Loucy (cell line): ENCODE measurements at regions not wholly inside any gene's neighbourhood (a gene's known extent, or its start where the extent isn't known, plus 50 kb on each side); places are given as distances from the start of the nearest gene placed in this dataset.

Experiments used
- H2AFZ ChIP-seq: fragments of 200-600 bp; sonication (generic); 2 replicates; pipeline ENCODE4 v1.6.0; 2016; ENCODE audit warnings: antibody characterized with exemption, mild to moderate bottlenecking, low read length, moderate library complexity
- H3F3A ChIP-seq: fragments of 200-600 bp; 2 replicates; pipeline ENCODE4 v1.6.0; 2016; ENCODE audit warnings: antibody characterized with exemption, low read depth, mild to moderate bottlenecking
- H3K27me3 ChIP-seq: fragments of 200-600 bp; sonication (generic); 2 replicates; pipeline ENCODE4 v1.6.1; 2014; ENCODE audit warnings: low read length, mild to moderate bottlenecking; ENCODE audit not compliant: insufficient read depth, poor library complexity, severe bottlenecking
- H3K36me3 ChIP-seq: fragments of 200-600 bp; sonication (generic); 2 replicates; pipeline ENCODE4 v1.6.1; 2016; ENCODE audit warnings: low read length; ENCODE audit not compliant: insufficient read depth
- H3K4me1 ChIP-seq: fragments of 200-600 bp; sonication (generic); 2 replicates; pipeline ENCODE4 v1.5.1; 2014; ENCODE audit warnings: low read length, mild to moderate bottlenecking; ENCODE audit not compliant: insufficient read depth, poor library complexity, severe bottlenecking
- H3K4me2 ChIP-seq: fragments of 200-600 bp; sonication (generic); 2 replicates; pipeline ENCODE4 v1.6.0; 2014; ENCODE audit warnings: antibody characterized with exemption, low read length, low read depth, mild to moderate bottlenecking; ENCODE audit not compliant: poor library complexity, severe bottlenecking
- H3K4me3 ChIP-seq: fragments of 200-600 bp; sonication (generic); 2 replicates; pipeline ENCODE4 v1.5.1; 2014; ENCODE audit warnings: low read length, mild to moderate bottlenecking, mixed read lengths; ENCODE audit not compliant: poor library complexity, severe bottlenecking
- H3K79me2 ChIP-seq: fragments of 200-600 bp; sonication (generic); 2 replicates; pipeline ENCODE4 v1.6.1; 2014; ENCODE audit warnings: low read length; ENCODE audit not compliant: insufficient read depth
- H3K9ac ChIP-seq: fragments of 200-600 bp; sonication (generic); 2 replicates; pipeline ENCODE4 v1.6.0; 2014; ENCODE audit warnings: mild to moderate bottlenecking, low read depth, low read length, moderate library complexity; ENCODE audit not compliant: poor library complexity, severe bottlenecking
- H3K9me2 ChIP-seq: fragments of 200-600 bp; sonication (generic); replicated peaks from 2 replicates; pipeline ENCODE4 v1.6.1; 2016; ENCODE audit warnings: low read depth, low read length, mixed read lengths
- H3K9me3 ChIP-seq: fragments of 200-600 bp; sonication (generic); 2 replicates; pipeline ENCODE4 v1.6.1; 2014; ENCODE audit warnings: mild to moderate bottlenecking, antibody characterized with exemption, low read length, low read depth; ENCODE audit not compliant: insufficient read depth
- H4K20me1 ChIP-seq: fragments of 200-600 bp; sonication (generic); 2 replicates; pipeline ENCODE4 v1.6.0; 2014; ENCODE audit warnings: antibody characterized with exemption, low read length, mild to moderate bottlenecking; ENCODE audit not compliant: insufficient read depth, poor library complexity, severe bottlenecking
- EZH2phosphoT487 ChIP-seq: fragments of 200-600 bp; IDR thresholded peaks from 2 replicates; pipeline ENCODE4 v1.6.1; 2018; ENCODE audit warnings: antibody characterized with exemption, mild to moderate bottlenecking, moderate library complexity, borderline replicate concordance
- TF ChIP-seq, protein P1 (sequence below): fragments of 200-600 bp; sonication (generic); conservative IDR thresholded peaks from 2 replicates; pipeline ENCODE4 v1.5.1; 2014; ENCODE audit warnings: mild to moderate bottlenecking, antibody characterized with exemption, low read length

- Histone ChIP-seq H3K4me3 (no peak overlapping the region), H3K9me3 (no peaks in the 10 kb centered on the region), H3K9ac (no peak overlapping the region), H3K36me3 (no peaks in the 10 kb centered on the region), H3K27me3 (no peaks in the 10 kb centered on the region), H3K4me2 (no peak overlapping the region), H4K20me1 (no peaks in the 10 kb centered on the region), H2AFZ (no peak overlapping the region), H3K4me1 (no peaks in the 10 kb centered on the region), H3K79me2 (no peaks in the 10 kb centered on the region), H3K9me2 (no peaks in the 10 kb centered on the region), H3F3A (no peaks in the 10 kb centered on the region)
- no peak for TF ChIP-seq EZH2phosphoT487
- TF ChIP-seq, protein P1, sequence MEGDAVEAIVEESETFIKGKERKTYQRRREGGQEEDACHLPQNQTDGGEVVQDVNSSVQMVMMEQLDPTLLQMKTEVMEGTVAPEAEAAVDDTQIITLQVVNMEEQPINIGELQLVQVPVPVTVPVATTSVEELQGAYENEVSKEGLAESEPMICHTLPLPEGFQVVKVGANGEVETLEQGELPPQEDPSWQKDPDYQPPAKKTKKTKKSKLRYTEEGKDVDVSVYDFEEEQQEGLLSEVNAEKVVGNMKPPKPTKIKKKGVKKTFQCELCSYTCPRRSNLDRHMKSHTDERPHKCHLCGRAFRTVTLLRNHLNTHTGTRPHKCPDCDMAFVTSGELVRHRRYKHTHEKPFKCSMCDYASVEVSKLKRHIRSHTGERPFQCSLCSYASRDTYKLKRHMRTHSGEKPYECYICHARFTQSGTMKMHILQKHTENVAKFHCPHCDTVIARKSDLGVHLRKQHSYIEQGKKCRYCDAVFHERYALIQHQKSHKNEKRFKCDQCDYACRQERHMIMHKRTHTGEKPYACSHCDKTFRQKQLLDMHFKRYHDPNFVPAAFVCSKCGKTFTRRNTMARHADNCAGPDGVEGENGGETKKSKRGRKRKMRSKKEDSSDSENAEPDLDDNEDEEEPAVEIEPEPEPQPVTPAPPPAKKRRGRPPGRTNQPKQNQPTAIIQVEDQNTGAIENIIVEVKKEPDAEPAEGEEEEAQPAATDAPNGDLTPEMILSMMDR, result no peak
Observed at GRCh38 chr1:14011888-14012287, 311.9 kb downstream of the PRDM2 start.

DNA sequence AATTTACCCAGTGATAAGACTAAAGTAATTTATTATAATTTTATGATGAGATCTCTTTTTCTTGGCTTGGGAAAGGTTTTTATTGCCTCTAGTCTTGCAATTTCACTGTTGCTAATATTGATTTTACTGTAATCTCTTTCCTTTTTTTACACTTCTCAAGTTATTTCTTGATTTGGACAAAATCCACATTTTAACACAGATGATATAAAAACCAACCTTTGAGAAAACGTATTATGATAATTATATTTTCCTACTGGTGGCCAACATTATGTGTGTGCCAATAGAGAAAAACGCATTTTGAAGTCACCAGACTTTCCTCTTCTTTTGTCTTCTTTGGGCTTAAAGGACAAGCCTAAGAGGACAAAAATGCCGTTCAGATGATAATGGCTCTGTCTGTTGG is 314.9 kb downstream of the PRDM2 start:
- no peaks in the 10 kb centered on the region for H3K9me3 ChIP-seq
- H3K9ac ChIP-seq, result no peak overlapping the region
- no peaks in the 10 kb centered on the region for H3K9me2 ChIP-seq
- H3F3A ChIP-seq, result no peaks in the 10 kb centered on the region
- H2AFZ ChIP-seq, result no peak overlapping the region
- no peak overlapping the region for H3K4me3 ChIP-seq
- H3K79me2 ChIP-seq, result no peaks in the 10 kb centered on the region
- H3K4me2 ChIP-seq, result no peak overlapping the region
- H4K20me1 ChIP-seq, result no peaks in the 10 kb centered on the region
- no peaks in the 10 kb centered on the region for H3K36me3 ChIP-seq
- no peaks in the 10 kb centered on the region for H3K4me1 ChIP-seq
- no peak for TF ChIP-seq EZH2phosphoT487
- TF ChIP-seq, protein P1, result no peak
- no peaks in the 10 kb centered on the region for H3K27me3 ChIP-seq

GRCh38 chr1:14015917-14016316 is 315.9 kb downstream of the PRDM2 start:
- TF ChIP-seq, protein P1, result no peak
- TF ChIP-seq EZH2phosphoT487, result no peak
- H4K20me1 ChIP-seq, result no peaks in the 10 kb centered on the region
- H3K4me2 ChIP-seq, result no peak overlapping the region
- no peaks in the 10 kb centered on the region for H3F3A ChIP-seq
- no peaks in the 10 kb centered on the region for H3K9me3 ChIP-seq
- H3K9ac ChIP-seq, result no peak overlapping the region
- H3K79me2 ChIP-seq, result no peaks in the 10 kb centered on the region
- no peaks in the 10 kb centered on the region for H3K27me3 ChIP-seq
- H3K36me3 ChIP-seq, result no peaks in the 10 kb centered on the region
- H3K9me2 ChIP-seq, result no peaks in the 10 kb centered on the region
- no peak overlapping the region for H2AFZ ChIP-seq
- no peaks in the 10 kb centered on the region for H3K4me1 ChIP-seq
- no peak overlapping the region for H3K4me3 ChIP-seq
